Ammon's horn (tissue), 1 donor: ENCODE measurements at regions not wholly inside any gene's neighbourhood (a gene's known extent, or its start where the extent isn't known, plus 50 kb on each side); places are given as distances from the start of the nearest gene placed in this dataset.

Experiments
- DNase-seq: peaks from one replicate; pipeline ENCODE4 v3.0.0-alpha.2; 2016; ENCODE audit warnings: low spot score

DNA sequence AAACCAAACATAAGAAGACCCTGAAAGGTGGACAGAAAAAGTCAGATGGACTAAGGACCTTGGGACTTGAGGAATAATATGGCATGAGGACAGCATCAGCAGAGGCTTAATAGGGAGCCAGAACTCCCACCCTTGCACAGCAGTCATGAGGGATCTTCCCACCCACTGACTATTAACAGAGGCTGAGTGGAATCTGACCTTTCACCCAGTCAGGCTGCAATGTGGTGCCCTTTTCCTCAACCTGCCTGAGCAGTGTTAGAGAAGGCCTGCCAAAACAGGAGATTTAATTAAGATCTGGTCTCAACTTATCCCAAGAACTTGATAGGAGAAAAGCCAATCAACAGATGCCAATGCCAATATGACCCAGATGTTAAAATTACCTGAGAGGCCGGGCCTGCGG, 481.9 kb downstream of the KDM4C start:
- no peak for DNase-seq

DNA sequence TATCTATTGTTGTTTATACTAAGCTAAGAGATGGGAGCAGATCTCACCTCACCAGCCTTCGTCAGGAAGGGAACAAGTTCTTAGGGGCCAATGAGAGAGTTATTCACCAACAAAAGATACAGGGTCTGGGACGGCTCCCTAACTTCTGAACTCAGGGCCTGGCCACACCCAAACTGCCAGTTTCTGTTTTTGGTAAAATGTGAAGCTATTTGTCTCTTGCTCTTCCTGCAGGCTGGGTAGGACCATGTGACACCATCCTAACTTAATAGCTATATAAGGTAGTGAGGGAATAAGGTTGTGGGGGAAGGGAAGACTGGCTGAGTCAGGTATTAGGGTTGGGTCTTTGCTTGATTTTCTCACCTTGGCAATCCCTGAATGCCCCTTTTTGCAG, 480.5 kb downstream of the KDM4C start:
- no peak for DNase-seq

DNA sequence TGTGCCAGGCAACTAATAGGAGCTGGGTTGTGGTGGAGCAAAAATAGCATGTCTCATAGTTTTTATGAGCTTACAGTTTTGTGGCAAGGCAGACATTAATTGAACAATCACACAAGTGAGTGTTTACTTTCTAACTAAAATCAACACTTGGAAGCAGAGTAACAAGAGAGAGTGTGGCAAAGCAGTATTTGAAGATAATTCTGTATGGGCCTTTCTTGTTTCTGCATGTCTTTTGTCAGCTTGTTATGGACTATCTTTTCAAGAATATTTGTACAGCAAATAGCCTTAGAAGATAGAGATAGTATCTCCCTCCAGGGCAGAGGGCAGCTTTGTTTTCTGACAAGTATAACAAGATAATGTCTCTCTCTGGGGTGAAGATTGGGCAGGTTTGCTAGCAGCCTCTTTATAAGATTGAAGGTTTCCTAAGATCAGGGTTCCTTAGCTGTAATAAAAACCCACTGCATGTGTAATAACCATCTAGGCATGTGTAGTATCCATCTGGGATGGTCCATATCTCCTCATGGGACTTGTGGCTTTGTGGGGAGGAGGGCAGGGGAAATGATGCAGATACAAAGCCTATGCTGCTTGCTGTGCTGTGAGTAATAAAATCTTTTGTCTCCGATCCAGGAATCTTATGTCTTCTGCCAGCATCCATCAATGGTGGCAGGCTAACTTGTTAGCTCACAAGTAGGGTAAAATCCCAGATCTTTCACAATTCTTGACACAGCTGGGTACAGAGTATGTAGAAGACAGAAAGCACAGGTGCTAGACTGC, 479.9 kb downstream of the KDM4C start:
- no peak for DNase-seq

DNA sequence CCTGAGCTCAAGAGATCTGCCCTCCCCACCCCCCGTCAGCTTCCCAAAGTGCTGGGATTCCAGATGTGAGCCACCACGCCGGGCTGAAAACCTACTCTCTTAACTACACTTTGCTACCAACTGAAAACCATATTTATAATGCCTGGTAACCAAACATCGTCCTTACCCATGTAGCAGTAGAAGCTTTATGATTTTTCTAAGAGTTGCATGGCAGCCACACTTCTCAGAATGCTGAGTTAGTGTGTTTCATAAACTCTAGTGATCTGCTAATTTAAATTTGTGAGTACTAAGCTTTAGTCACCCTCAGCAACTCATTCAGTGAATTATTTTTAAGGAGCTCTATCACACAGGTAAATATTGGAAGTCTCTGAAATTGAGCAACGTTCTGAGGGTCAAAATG, 478.4 kb downstream of the KDM4C start:
- DNase-seq, result no peak

DNA sequence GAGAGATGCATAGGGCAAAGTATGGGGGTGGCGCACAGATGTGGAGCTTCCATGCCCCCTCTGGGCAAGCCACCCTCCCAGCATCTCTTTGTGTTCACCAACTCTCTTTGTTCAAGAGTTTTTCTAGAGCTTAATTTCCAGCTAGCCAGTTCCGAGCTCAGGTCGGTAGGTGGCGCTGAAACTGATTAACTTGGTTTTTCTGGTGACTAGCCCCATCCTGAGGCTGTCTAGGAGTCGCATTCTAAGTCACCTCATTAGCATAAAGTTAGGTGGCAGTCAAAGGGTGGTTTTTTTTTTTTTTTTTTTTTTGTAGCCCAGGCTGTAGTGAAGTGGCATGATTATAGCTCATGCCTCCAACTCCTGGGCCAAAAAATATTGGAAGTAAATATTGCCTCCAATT, 476.4 kb downstream of the KDM4C start:
- DNase-seq, result no peak

DNA sequence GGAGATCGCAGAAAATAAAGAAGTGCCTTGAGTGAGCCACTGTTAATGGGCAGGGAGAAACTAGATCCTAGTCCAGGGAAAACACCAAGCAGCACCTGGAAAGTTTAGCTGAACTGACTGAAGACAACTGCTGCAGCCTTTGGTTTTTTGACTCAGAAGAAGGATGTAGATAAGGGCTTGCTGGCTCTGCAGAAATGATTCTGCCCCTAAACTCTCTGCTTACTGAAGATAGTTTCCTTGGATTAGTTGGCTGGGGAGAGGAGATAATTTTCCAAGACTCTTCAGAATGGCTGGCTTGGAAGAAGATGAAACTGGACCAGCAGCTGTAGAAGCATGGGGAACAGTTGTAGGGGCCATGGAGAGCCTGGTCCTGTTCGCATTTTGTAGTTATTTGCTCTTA, 471.8 kb downstream of the KDM4C start:
- DNase-seq, result no peak

DNA sequence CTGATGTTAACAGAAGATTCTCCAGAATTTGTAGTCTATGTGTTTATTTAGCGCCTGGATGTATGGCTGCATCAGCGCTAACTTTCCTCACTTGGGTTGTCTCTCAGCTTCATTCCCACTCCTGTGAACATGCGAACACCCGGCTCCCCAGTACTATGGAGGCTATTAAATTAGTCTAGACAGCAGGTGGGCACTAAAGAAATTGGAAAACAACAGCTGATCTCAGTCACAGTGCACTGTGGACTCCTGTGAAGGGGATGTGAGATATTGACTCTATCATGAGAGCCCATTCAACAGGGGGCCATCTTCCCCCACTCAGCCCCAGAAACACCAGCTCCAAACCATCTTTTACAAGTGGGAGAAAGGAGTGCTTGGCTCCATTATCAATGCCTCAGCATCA, 471.0 kb downstream of the KDM4C start:
- DNase-seq, result no peak

DNA sequence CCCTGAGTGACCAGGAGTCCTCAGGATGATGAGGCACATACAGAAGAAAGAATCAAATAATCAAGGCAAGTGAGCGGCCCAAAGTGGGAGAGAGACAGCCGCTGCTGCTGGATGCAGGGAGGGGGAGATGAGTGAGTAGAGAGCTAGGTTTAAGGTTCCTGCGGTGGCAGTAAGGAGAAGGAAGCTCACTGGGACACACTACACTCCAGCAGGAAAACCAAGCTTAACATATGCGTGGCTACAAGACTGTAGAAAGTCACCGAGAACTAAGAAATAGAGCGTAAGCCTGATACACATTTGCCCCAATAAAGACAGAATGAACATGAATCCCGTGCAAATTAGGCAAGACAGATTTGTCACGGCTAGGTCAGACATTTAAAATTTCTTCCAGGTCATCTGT, 470.2 kb downstream of the KDM4C start:
- DNase-seq, result no peak

DNA sequence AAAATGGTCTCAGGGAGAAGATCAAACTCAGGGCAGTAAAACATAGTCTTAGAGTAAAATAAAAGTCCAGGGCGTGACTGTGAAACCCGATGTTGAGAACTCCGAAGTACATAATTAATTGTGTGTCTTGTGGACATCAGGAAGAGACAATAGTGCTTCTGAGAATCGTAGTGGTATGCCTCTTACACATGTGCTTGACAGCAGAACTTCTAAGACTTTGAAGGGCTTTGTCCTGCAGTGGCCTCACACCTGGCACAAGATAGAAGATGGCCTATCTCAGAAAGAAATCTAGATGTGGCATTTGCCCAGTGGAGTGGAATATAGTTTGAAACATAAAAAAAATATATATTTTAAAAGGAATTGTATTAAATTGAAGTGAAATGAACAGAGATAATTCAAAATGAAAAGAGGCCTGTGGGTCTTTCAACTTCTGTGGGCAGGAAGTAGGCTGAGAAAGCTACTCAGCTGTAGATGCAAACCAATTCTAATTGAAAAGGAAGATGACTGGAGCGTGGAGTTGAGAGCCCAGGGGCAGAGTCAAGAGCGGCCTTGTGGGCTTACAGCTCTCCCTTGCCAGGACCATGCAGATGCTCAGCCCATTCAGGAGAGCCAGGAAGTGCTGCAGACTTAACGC, 468.4 kb downstream of the KDM4C start:
- DNase-seq, result no peak
